Astrocyte of the cerebellum (primary cell): ENCODE measurements at regions not wholly inside any gene's neighbourhood (a gene's known extent, or its start where the extent isn't known, plus 50 kb on each side); places are given as distances from the start of the nearest gene placed in this dataset.

Experiments
- DNase-seq: peaks from one replicate; pipeline ENCODE4 v3.0.0-alpha.2; 2011; ENCODE audit warnings: low read depth
- H3K4me3 ChIP-seq: 2 replicates; pipeline ENCODE4 v1.5.1; 2011; ENCODE audit warnings: mild to moderate bottlenecking, low read depth, low read length, moderate library complexity
- CTCF ChIP-seq: IDR thresholded peaks from 2 replicates; pipeline ENCODE4 v1.5.1; 2012; ENCODE audit warnings: low read length, low read depth, moderate library complexity, mild to moderate bottlenecking; ENCODE audit errors: missing control alignments
- in situ Hi-C: cut with HindIII; loops from 2 replicates; pipeline ENCODE4 v1.10.0; 2017; ENCODE audit warnings: low sequenced_read_pairs

GRCh38 chr1:113185463-113186104, 112.6 kb downstream of the LRIG2 start:
- no peak for TF ChIP-seq CTCF
- no peak for DNase-seq
- H3K4me3 ChIP-seq: no peak overlapping the region
- in situ Hi-C loops: no loop called here

GRCh38 chr1:113190078-113190477, 117.1 kb downstream of the LRIG2 start:
- no peak for DNase-seq
- in situ Hi-C loops: no loop called here
- no peak overlapping the region for H3K4me3 ChIP-seq
- no peak for TF ChIP-seq CTCF

- H3K4me3 ChIP-seq: no peak overlapping the region
- TF ChIP-seq CTCF: no peak
- in situ Hi-C loops: no loop called here
- no peak for DNase-seq
These were observed 117.9 kb downstream of the LRIG2 start for GRCh38 chr1:113190930-113191329.

- H3K4me3 ChIP-seq: no peak overlapping the region
- no peak for DNase-seq
- in situ Hi-C loops: no loop called here
- TF ChIP-seq CTCF: no peak
These were observed 118.6 kb downstream of the LRIG2 start for GRCh38 chr1:113191579-113192076.

- H3K4me3 ChIP-seq: no peak overlapping the region
- DNase-seq: no peak
- in situ Hi-C loops: no loop called here
- TF ChIP-seq CTCF: no peak
These were observed 119.2 kb downstream of the LRIG2 start for GRCh38 chr1:113192242-113192641.

GRCh38 chr1:113192980-113193379, 120.0 kb downstream of the LRIG2 start:
- TF ChIP-seq CTCF: no peak
- in situ Hi-C loops: no loop called here
- no peak for DNase-seq
- no peak overlapping the region for H3K4me3 ChIP-seq
